ENCODE measurements at regions not wholly inside any gene's neighbourhood (a gene's known extent, or its start where the extent isn't known, plus 50 kb on each side); places are given as distances from the start of the nearest gene placed in this dataset.

DNA sequence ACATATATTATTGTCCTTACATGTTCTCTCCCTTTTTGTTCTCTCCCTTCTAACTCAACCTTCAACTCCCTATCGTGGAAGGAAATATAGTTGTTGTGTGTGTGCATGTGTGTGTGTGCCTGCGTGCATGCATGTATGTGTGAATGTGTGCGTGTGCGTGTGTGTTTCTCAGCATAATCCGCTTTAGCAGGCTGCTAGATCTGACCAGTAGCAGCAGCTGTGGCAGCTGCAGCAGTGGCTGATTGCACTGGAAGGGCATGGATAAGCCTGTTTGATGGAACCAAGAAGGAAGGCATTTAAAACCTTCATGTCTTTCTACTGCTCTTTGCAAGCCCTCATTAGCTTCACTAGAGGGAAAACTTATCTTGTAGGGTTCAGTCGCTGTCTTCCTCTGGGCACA, 65.6 kb upstream of the IRF2BP2 start:
- TF ChIP-seq CTCF (IDR thresholded peaks at IDR 0.05; ENCODE audit: unreplicated experiment) = no peak
- Mint-ChIP-seq H3K27me3 (ENCODE audit: unreplicated experiment) (peaks cover 6% of the 10 kb centered on the region), H3K4me1 (ENCODE audit: unreplicated experiment) (peaks cover 8% of the 10 kb centered on the region), H3K27ac (ENCODE audit: unreplicated experiment) (no peak overlapping the region), H3K9me3 (ENCODE audit: unreplicated experiment) (no peaks in the 10 kb centered on the region), H3K4me3 (ENCODE audit: unreplicated experiment) (no peak overlapping the region), H3K36me3 (ENCODE audit: low read depth, unreplicated experiment) (no peaks in the 10 kb centered on the region)
- DNase-seq (ENCODE audit: low spot score) = no peak

- Mint-ChIP-seq H3K4me1 (ENCODE audit: unreplicated experiment) (peaks cover 8% of the 10 kb centered on the region), H3K27ac (ENCODE audit: unreplicated experiment) (no peak overlapping the region), H3K27me3 (ENCODE audit: unreplicated experiment) (peaks cover 6% of the 10 kb centered on the region), H3K9me3 (ENCODE audit: unreplicated experiment) (no peaks in the 10 kb centered on the region), H3K36me3 (ENCODE audit: low read depth, unreplicated experiment) (no peaks in the 10 kb centered on the region), H3K4me3 (ENCODE audit: unreplicated experiment) (no peak overlapping the region)
- no peak for TF ChIP-seq CTCF (IDR thresholded peaks at IDR 0.05; ENCODE audit: unreplicated experiment)
- no peak for DNase-seq (ENCODE audit: low spot score)
Observed at GRCh38 chr1:234675006-234675405, 65.0 kb upstream of the IRF2BP2 start.

DNA sequence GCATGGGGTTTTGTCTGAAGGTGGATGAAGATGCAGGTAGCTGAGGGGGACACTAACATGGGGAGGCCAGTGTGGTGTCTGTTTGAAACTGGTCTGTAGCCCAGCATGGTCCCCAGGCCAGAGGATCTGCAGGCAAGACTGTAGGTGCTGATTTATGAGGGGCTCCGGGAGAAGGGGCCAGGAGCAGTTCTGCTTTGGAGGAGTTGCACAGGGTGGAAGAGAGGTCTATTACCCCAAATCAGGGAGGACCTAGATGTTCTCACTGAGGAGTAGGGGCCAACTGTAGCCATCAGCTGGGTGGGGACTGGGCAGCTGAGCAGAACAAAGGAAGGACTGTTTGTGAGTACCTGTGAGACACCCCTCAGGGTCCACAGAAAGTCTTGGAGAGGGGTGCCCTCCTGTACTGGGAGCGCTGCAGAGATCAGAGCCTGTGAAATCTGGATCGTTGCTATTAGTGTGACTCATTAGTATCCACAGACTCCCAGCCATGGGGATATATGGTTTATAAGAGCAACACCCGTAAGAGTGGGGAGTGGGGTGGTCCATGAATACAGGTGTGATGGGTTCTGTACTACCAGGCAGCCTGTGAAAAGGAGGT, 64.3 kb upstream of the IRF2BP2 start:
- Mint-ChIP-seq H3K27me3 (ENCODE audit: unreplicated experiment) (peaks cover 6% of the 10 kb centered on the region), H3K27ac (ENCODE audit: unreplicated experiment) (no peak overlapping the region), H3K9me3 (ENCODE audit: unreplicated experiment) (no peaks in the 10 kb centered on the region), H3K4me3 (ENCODE audit: unreplicated experiment) (no peak overlapping the region), H3K36me3 (ENCODE audit: low read depth, unreplicated experiment) (no peaks in the 10 kb centered on the region), H3K4me1 (ENCODE audit: unreplicated experiment) (peaks cover 8% of the 10 kb centered on the region)
- TF ChIP-seq CTCF (IDR thresholded peaks at IDR 0.05; ENCODE audit: unreplicated experiment) = no peak
- no peak for DNase-seq (ENCODE audit: low spot score)

GRCh38 chr1:234672349-234673135, 62.6 kb upstream of the IRF2BP2 start:
- Mint-ChIP-seq H3K27me3 (ENCODE audit: unreplicated experiment) (peaks cover 6% of the 10 kb centered on the region), H3K9me3 (ENCODE audit: unreplicated experiment) (no peaks in the 10 kb centered on the region), H3K4me3 (ENCODE audit: unreplicated experiment) (no peak overlapping the region), H3K27ac (ENCODE audit: unreplicated experiment) (no peak overlapping the region), H3K36me3 (ENCODE audit: low read depth, unreplicated experiment) (peaks cover 5% of the 10 kb centered on the region), H3K4me1 (ENCODE audit: unreplicated experiment) (peaks cover 8% of the 10 kb centered on the region)
- no peak for DNase-seq (ENCODE audit: low spot score)
- no peak for TF ChIP-seq CTCF (IDR thresholded peaks at IDR 0.05; ENCODE audit: unreplicated experiment)

GRCh38 chr1:234670967-234671626, 61.1 kb upstream of the IRF2BP2 start:
- peaks cover 5% of the 10 kb centered on the region for H3K36me3 Mint-ChIP-seq (ENCODE audit: low read depth, unreplicated experiment)
- TF ChIP-seq CTCF (IDR thresholded peaks at IDR 0.05; ENCODE audit: unreplicated experiment) = no peak
- no peak for DNase-seq (ENCODE audit: low spot score)
- H3K4me1 Mint-ChIP-seq (ENCODE audit: unreplicated experiment) = peaks cover 4% of the 10 kb centered on the region
- H3K9me3 Mint-ChIP-seq (ENCODE audit: unreplicated experiment) = no peaks in the 10 kb centered on the region
- H3K27ac Mint-ChIP-seq (ENCODE audit: unreplicated experiment) = no peak overlapping the region
- no peak overlapping the region for H3K4me3 Mint-ChIP-seq (ENCODE audit: unreplicated experiment)
- peaks cover 4% of the 10 kb centered on the region for H3K27me3 Mint-ChIP-seq (ENCODE audit: unreplicated experiment)
